ENCODE measurements at regions not wholly inside any gene's neighbourhood (a gene's known extent, or its start where the extent isn't known, plus 50 kb on each side); places are given as distances from the start of the nearest gene placed in this dataset.

GRCh38 chr7:46213154-46213537 lies 292.1 kb upstream of the IGFBP3 start:
- WGBS, 2 donors, result 89 to 90% methylated on average over 2 of the region's 2 CpGs
- no peak overlapping the region for H3K4me3 ChIP-seq (ENCODE audit: low read depth, poor library complexity, severe bottlenecking)
- intact Hi-C loops (cut with DNase I; ENCODE audit: low total_unique reads), result no loop called here
- TF ChIP-seq POLR2A (IDR thresholded peaks at IDR 0.05) (no peak), CTCF (IDR thresholded peaks at IDR 0.05) (no peak)
- DNase-seq (ENCODE audit: low spot score in 2 of 2), result no peak

GRCh38 chr7:46212425-46213153 lies 291.5 kb upstream of the IGFBP3 start:
- TF ChIP-seq POLR2A (IDR thresholded peaks at IDR 0.05) (no peak), CTCF (IDR thresholded peaks at IDR 0.05) (no peak)
- intact Hi-C loops (cut with DNase I; ENCODE audit: low total_unique reads), result no loop called here
- H3K4me3 ChIP-seq (ENCODE audit: low read depth, poor library complexity, severe bottlenecking), result no peak overlapping the region
- DNase-seq (ENCODE audit: low spot score in 2 of 2), result no peak
- WGBS, 2 donors, result 79 to 91% methylated on average over 7 to 8 of the region's 8 CpGs

DNA sequence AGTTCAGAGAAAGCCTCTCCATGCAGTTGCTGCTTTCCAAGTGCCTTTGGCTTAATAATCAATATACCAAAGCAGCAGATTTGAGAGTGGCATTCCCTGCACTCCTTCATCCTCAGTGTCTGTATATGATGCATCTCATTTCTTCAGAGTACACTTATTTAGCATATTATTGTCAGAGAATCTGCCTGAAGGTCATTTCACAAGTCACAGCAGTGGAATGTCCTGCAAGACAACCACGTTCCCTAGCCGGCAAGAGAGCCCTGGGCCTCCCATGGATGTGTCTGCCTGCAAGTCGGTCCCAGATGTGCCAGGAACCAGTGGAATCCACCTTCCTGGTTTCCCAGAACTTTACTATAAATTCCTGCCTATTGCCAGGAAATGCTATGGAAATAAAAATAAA lies 289.4 kb upstream of the IGFBP3 start:
- no peak for DNase-seq (ENCODE audit: low spot score in 2 of 2)
- intact Hi-C loops (cut with DNase I; ENCODE audit: low total_unique reads), result no loop called here
- TF ChIP-seq POLR2A (IDR thresholded peaks at IDR 0.05) (no peak), CTCF (IDR thresholded peaks at IDR 0.05) (no peak)
- no peak overlapping the region for H3K4me3 ChIP-seq (ENCODE audit: low read depth, poor library complexity, severe bottlenecking)
- WGBS, 2 donors, result 71 to 72% methylated on average over 3 of the region's 3 CpGs

DNA sequence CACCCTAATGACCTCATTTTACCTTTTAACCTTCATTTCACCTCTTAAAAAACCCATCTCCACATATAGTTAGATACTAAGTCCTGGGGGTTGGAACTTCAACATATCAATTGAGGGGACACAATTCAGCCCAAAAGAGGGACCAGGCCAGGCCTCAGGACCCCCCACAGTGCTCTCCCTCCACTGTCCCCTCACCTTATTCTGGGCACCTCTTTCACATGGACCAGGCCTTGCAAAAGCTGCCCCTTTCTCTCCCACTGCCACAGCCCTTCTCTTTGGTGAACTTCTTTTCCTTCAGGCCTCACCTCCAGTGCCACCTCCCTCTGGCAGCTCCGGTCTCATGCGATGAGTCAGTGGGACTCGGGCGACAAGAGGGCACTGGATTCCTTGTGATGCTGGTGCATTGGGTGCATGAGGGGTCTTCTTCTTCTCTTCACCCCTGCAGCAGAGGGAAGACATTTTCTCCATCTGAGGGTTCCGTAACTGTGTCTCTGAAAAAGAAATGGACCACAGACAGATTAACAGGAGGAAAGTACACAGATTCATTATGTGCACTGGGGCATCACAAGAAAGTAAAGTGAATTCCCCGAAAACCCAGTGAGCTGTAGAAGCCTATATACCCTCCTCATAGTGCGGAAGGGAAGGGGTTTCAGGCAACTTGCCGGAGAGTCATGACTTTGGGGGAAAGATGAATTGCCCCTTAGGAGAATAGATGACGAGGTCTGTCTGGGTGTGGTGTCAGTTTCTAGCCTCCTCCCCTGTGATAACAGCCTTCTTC lies 288.7 kb upstream of the IGFBP3 start:
- H3K4me3 ChIP-seq (ENCODE audit: low read depth, poor library complexity, severe bottlenecking), result no peak overlapping the region
- DNase-seq (ENCODE audit: low spot score in 2 of 2), result no peak
- intact Hi-C loops (cut with DNase I; ENCODE audit: low total_unique reads), result no loop called here
- 91 to 94% methylated on average over 9 of the region's 9 CpGs for WGBS, 2 donors
- TF ChIP-seq CTCF (IDR thresholded peaks at IDR 0.05) (no peak), POLR2A (IDR thresholded peaks at IDR 0.05) (no peak)

GRCh38 chr7:46208635-46209525 lies 287.8 kb upstream of the IGFBP3 start:
- DNase-seq (ENCODE audit: low spot score in 2 of 2), result no peak
- WGBS, 2 donors, result 82% methylated on average over 12 of the region's 12 CpGs
- intact Hi-C loops (cut with DNase I; ENCODE audit: low total_unique reads), result no loop called here

More at GRCh38 chr7:46208635-46209525, 287.8 kb upstream of the IGFBP3 start:
- TF ChIP-seq POLR2A (IDR thresholded peaks at IDR 0.05) (no peak), CTCF (IDR thresholded peaks at IDR 0.05) (no peak)
- H3K4me3 ChIP-seq (ENCODE audit: low read depth, poor library complexity, severe bottlenecking), result no peak overlapping the region
